LNCaP clone FGC (cell line): ENCODE measurements at regions not wholly inside any gene's neighbourhood (a gene's known extent, or its start where the extent isn't known, plus 50 kb on each side); places are given as distances from the start of the nearest gene placed in this dataset.

Experiments
- DNase-seq: peaks from one replicate; pipeline ENCODE4 v3.0.0-alpha.2; 2011; ENCODE audit warnings: low read depth
- H3K4me3 ChIP-seq: 2 replicates; pipeline ENCODE4 v1.5.1; 2011; ENCODE audit warnings: mild to moderate bottlenecking, low read depth, low read length, control low read depth
- CTCF ChIP-seq: IDR thresholded peaks from 2 replicates; pipeline ENCODE4 v1.5.1; 2012; ENCODE audit warnings: mild to moderate bottlenecking; ENCODE audit not compliant: control insufficient read depth, insufficient read depth; ENCODE audit errors: extremely low read depth

GRCh38 chr5:143539742-143540141, 136.3 kb upstream of the NR3C1 start:
- no peak for TF ChIP-seq CTCF
- no peak for DNase-seq
- H3K4me3 ChIP-seq = no peak overlapping the region

- H3K4me3 ChIP-seq = no peak overlapping the region
- no peak for DNase-seq
Observed at GRCh38 chr5:143537056-143537455, 133.6 kb upstream of the NR3C1 start.

GRCh38 chr5:143536364-143536763, 132.9 kb upstream of the NR3C1 start:
- no peak for DNase-seq
- no peak for TF ChIP-seq CTCF
- no peak overlapping the region for H3K4me3 ChIP-seq

More at GRCh38 chr5:143537056-143537455, 133.6 kb upstream of the NR3C1 start:
- TF ChIP-seq CTCF = no peak

GRCh38 chr5:143534761-143535154, 131.3 kb upstream of the NR3C1 start:
- no peak overlapping the region for H3K4me3 ChIP-seq
- no peak for DNase-seq
- TF ChIP-seq CTCF = no peak

GRCh38 chr5:143533978-143534760, 130.7 kb upstream of the NR3C1 start:
- DNase-seq = no peak
- H3K4me3 ChIP-seq = no peak overlapping the region
- no peak for TF ChIP-seq CTCF

GRCh38 chr5:143533475-143533874, 130.0 kb upstream of the NR3C1 start:
- no peak for DNase-seq
- no peak for TF ChIP-seq CTCF
- no peak overlapping the region for H3K4me3 ChIP-seq

GRCh38 chr5:143527808-143528207, 124.3 kb upstream of the NR3C1 start:
- H3K4me3 ChIP-seq = no peak overlapping the region
- no peak for DNase-seq

More at GRCh38 chr5:143527808-143528207, 124.3 kb upstream of the NR3C1 start:
- no peak for TF ChIP-seq CTCF
